Activated T-helper 1 cell treated with anti-CD3 and anti-CD28 coated beads, Interleukin-2, amount 50 U/mL, for 16 hours (primary cell): ENCODE measurements at regions not wholly inside any gene's neighbourhood (a gene's known extent, or its start where the extent isn't known, plus 50 kb on each side); places are given as distances from the start of the nearest gene placed in this dataset.

Experiments
- DNase-seq, 2 donors: peaks; one replicate each; pipeline ENCODE4 v3.0.0-alpha.2; 2020; ENCODE audit warnings: low read depth in 1 of 2, low spot score in 1 of 2

DNA sequence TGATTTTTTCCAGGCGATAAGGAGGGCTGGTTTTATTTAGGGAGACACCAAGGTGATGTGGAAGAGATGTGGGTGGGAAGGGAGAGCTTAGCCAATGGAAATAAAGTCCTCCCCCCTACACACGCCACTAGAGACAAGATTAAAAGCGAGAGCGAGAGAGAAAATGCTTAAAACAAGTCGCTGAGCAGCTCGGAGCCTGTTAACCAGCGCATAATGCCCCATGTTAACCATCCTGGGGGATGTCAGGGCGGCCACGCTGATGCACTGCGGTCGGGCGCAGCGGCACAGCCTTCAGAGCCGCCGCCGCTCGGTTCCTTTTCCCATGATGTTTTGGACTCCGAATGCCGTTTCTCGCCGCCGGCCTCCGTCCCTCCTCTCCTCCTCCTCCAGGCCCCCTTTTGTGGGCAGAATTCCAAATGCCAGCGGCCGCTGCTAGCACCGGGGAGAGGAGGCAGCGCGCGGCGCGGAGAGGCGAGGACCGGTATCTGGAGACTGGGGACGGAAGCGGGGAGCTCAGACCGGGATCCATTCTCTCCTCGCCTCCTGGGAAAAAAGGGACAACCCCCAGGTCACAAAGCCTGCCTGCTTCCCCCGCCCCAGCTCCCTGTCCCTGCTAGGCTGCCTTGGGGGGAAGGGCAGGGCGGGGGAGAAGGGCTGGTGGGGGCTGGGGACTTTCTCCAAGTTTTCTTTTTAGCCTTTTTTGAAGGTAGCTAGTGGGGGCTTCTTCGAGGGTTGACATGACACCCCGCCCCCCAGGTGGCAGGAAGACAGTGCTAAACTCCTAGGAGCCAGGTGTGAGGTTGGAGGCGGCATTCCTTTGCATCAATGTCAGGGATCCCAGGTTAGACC is 98.1 kb upstream of the CCL2 start:
- DNase-seq: no peak

- no peak for DNase-seq
Measured at GRCh38 chr17:34161690-34162089, 93.4 kb upstream of the CCL2 start.

GRCh38 chr17:34163123-34163522 is 92.0 kb upstream of the CCL2 start:
- no peak for DNase-seq

DNA sequence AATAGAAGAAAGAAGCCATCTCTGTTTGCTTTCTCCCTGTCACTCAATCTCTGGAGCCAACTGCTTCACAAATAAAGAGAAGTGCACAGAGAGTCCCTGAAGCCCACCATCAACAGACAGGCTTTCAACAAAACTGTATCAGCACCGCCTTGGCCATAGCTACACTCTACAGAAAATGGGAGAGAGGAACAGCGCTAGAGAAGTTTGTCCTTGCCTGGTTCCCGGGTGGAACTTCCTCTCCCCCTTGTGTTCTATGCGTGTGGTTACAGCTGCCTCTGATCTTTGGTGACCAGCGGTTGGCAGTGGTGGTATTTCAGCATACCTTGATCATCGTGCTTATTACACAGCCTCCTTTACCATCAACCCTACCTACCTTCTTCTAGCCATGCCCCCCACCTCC is 91.4 kb upstream of the CCL2 start:
- no peak for DNase-seq

DNA sequence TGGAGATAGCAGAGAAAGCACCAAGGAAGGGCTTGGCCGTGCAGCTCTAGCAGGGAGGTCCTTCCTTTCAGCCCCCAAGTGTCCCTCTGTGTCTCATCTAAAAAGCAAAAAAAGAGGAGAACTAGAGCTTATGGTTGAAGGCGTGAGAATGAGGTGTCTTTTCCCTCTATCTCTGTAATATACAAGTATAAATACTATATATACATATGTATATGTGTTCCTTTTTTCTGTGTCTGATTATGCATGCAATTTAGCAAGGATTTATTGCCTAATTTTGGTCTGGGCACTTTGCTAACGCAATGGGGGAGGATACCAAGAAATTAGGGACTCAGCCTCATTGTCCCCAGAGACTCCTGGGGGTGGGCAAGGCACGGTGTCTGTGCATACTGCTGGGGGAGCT is 90.2 kb upstream of the CCL2 start:
- DNase-seq: no peak

DNA sequence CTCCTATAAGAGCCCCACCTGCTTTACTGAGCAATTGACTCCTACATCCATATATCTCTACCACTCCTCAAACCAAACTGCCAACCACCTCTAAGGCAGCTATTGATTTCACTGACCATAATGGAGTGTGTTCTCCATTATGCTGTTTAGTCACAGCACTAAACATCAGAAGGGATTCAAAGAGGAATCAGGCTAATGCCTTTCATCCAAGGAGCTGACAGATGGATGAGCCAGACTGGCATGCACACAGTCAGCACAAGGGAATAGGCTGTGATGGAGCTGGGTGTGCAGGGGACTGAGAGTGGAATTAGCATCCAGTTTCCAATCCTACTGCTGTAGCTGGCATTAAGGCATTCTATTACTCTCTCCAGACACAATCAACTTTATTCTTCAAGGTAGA is 88.7 kb upstream of the CCL2 start:
- no peak for DNase-seq

DNA sequence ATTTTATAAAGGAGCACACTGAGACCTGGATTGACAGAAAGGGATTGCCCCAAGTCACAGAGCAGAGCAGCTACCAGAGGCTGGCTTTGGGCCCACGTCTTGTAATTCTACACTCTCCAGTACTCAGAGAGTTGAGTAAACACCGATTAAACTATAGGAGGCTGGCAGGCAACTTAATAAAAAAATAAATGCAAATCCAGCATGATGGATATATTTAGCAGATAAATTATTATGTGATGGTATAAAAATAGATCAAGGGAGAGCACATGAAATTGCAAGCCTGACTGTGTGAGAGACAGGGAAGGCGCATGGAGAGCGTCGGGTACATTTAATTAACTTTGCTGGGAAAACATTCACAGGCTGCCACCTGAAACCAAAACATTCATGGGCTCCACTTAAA is 87.7 kb upstream of the CCL2 start:
- no peak for DNase-seq

- DNase-seq: no peak
Measured at GRCh38 chr17:34168989-34169388, 86.1 kb upstream of the CCL2 start.

DNA sequence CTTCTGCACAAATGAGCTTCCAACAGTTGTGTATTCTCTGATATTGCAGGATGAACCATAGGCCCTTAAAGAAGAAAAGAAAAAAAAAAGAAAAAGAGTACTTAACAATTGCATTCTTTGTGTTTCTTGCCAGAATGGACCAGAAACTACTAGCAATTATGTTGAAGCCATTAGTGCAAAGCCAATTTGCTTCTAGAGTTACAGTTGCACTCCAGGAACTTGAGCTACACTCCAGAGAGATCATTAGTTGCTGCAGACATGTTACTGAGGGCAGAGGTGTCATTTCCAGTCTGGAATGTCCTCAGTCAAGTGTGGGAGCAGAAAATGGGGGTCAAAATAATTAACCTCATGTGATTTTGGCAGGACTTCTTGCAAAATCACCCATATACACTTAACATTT is 85.6 kb upstream of the CCL2 start:
- no peak for DNase-seq

DNA sequence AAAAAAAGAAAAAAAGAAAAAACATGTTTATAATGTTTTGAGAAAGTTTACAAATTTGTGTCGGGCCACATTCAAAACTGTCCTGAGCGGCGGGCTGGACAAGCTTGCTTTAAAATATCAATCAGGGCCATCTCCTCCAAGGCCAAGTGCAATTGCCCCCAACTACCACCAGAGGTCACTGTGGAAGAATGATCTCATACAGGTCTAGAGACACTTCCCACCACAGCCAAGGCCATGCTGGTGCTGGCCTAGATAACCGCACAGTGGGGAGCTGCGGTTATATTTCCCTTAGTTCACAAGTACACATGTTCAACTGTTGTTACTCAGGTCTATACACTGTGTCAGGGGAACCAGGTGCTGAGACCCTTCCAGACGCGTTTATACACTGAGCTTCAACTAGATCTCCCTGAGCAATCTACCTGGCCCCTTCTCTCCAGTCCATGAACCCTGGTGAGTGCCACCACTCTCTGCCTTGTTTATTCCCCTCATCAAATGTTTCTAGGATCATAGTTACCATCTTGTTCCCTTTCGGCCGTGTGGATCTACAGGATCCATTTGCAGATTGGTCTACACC is 83.8 kb upstream of the CCL2 start:
- peak in 1 of 2 donors; percentile 11 for DNase-seq

- no peak for DNase-seq
Measured at GRCh38 chr17:34172390-34172918, 82.6 kb upstream of the CCL2 start.

DNA sequence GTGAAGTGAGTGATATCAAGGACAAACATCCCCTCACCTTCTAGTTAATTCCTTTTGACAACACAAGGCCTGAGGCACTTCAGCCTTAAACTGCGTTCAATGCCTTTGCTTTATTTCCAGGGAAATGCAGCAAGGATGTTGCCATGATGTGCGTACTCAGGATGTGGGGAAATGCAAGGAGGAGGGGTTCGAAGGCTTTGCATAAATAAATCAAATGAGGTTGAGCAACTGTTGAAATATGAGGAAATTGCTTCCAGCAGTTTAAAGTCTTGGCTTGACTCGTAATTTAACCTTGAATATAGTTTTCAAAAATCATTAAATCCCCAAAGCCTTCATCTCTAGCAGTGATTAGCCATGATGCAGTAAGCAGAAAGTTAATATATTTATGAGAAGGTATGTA is 81.8 kb upstream of the CCL2 start:
- DNase-seq: no peak

GRCh38 chr17:34174496-34174895 is 80.6 kb upstream of the CCL2 start:
- no peak for DNase-seq

GRCh38 chr17:34176440-34176839 is 78.6 kb upstream of the CCL2 start:
- DNase-seq: no peak

DNA sequence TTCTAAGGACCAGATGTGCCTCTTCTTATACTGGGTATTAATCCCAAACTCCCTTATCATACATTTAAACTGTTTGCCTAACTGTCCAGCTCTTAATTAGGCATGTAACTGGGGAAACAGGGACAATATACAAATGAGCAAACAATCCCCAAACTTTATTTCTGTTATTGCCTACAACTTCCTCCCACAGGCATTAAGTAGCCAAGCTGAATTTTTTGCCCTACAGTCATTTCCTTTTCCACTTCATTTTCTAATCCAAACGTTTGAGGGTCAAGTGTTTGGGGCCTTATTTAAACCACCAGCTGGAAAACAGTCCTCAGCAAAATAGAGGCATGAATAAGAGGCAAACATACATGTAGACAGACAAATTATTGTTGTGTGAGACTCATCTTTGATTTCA is 77.4 kb upstream of the CCL2 start:
- DNase-seq: no peak

DNA sequence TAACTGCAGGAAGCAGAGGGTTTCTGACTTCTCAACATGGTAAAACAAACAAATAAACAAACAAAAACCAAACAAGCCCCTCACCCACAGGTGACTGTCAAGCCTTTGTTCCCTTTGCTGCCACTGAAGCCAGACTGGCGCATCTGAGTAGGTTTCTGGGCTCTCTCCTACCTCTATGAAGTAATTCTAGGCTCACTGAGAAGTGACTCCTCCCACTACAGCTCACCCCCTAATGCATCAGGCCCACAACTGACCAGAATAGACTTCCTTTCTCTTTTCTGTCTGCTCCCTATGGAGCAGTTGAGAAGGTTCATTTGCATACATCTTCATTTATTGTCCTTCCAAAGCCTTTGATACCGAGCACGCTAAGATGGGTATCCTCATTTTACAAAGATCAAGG is 77.0 kb upstream of the CCL2 start:
- no peak for DNase-seq

GRCh38 chr17:34182036-34182803 is 72.9 kb upstream of the CCL2 start:
- DNase-seq: no peak

GRCh38 chr17:34195987-34196386 is 59.1 kb upstream of the CCL2 start:
- DNase-seq: no peak

- no peak for DNase-seq
Measured at GRCh38 chr17:34198519-34198918, 56.6 kb upstream of the CCL2 start.

- DNase-seq: no peak
Measured at GRCh38 chr17:34199454-34199853, 55.6 kb upstream of the CCL2 start.

DNA sequence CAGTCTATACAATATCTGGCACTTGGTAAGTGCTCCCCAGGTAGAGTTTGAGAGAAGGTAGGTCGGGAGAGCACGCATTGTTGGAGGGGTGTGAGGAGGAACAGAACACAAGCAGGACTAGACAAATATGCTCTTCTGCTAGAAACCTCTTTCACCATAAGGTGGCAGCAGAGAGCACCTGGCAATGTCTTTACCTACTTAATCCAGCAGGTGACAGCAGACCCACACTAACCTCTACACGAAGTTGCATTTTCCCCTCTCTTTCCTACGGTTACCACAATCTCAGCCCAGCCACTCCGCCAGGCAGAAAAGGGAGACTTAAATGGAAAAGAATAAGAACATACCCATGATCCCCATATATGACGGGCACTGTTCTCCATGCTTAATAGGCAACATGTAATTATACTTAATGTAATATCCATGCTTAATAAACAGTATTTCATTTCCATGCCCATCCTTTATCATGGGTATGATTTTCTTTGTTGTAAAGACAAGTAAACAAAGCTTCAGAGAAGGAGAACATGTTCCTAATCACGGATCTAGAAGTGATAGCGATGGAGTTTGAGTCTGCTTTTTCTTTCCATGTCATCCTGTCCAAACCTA is 55.1 kb upstream of the CCL2 start:
- DNase-seq: peak; percentile 12 to 34

- DNase-seq: no peak
Measured at GRCh38 chr17:34201225-34201624, 53.9 kb upstream of the CCL2 start.
